ENCODE measurements at regions not wholly inside any gene's neighbourhood (a gene's known extent, or its start where the extent isn't known, plus 50 kb on each side); places are given as distances from the start of the nearest gene placed in this dataset.
"Not testable (repeated sequence)": the region's sequence is repeated elsewhere in the genome, so short reads cannot be mapped to it uniquely, and the experiment has no call there.

- not testable (repeated sequence) for TF ChIP-seq POLR2AphosphoS5 (IDR thresholded peaks at IDR 0.05; ENCODE audit: low read depth, low read length); CTCF (IDR thresholded peaks at IDR 0.05 in 2 of 3, conservative IDR thresholded peaks at IDR 0.05 in 1 of 3; ENCODE audit: borderline replicate concordance in 1 of 3, insufficient read depth in 1 of 3, low read depth in 2 of 3, low read length in 2 of 3); POLR2A (IDR thresholded peaks at IDR 0.05; ENCODE audit: borderline replicate concordance, extremely low read depth, insufficient read depth, insufficient read length); ZNF274 (IDR thresholded peaks at IDR 0.05; ENCODE audit: low read depth, low read length); EZH2 (IDR thresholded peaks at IDR 0.05); EZH2phosphoT487 (IDR thresholded peaks at IDR 0.05; ENCODE audit: borderline replicate concordance); YY1 (IDR thresholded peaks at IDR 0.05; ENCODE audit: extremely low read depth, insufficient replicate concordance, low read depth, low read length); EGR1 (IDR thresholded peaks at IDR 0.05; ENCODE audit: low read depth); REST (IDR thresholded peaks at IDR 0.05; ENCODE audit: low read depth); RAD21 (IDR thresholded peaks at IDR 0.05; ENCODE audit: low read depth); JUND (IDR thresholded peaks at IDR 0.05)
Observed at GRCh38 chr16:35619176-35619575, 2159.8 kb downstream of the TP53TG3F start.

All from HCT116 (cell line).